A673 (cell line): ENCODE measurements at regions not wholly inside any gene's neighbourhood (a gene's known extent, or its start where the extent isn't known, plus 50 kb on each side); places are given as distances from the start of the nearest gene placed in this dataset.

Experiments
- BruUV-seq: library from RNA; stranded (reverse); fragments of 400-500 nt; replicated peaks from 2 replicates; lab custom pipeline; 2021; lab: Mats Ljungman, UMichigan
- CTCF ChIA-PET: fragments of 300-600 bp; sonication (Branson Sonifier 250); formaldehyde crosslinking; loops from one replicate; lab custom pipeline; 2022; ENCODE audit warnings: antibody characterized with exemption; lab: Charles Lee
- POLR2A ChIA-PET: fragments of 300-600 bp; sonication (Branson Sonifier 250); formaldehyde crosslinking; loops from one replicate; lab custom pipeline; 2022; ENCODE audit warnings: antibody characterized with exemption; ENCODE audit not compliant: low non-redundant PET; lab: Charles Lee
- DNase-seq: peaks from one replicate; pipeline ENCODE4 v3.0.0-alpha.2; 2015; ENCODE audit warnings: low spot score
- H3K27ac ChIP-seq: fragments of 200-600 bp; sonication (generic); 2 replicates; pipeline ENCODE4 v1.5.1; 2016; ENCODE audit warnings: mixed run types, low read depth, mild to moderate bottlenecking, mixed read lengths, antibody characterized with exemption, low read length; ENCODE audit not compliant: poor library complexity, severe bottlenecking
- H3K27me3 ChIP-seq: fragments of 200-600 bp; sonication (generic); replicated peaks from 2 replicates; pipeline ENCODE4 v1.6.1; 2017; ENCODE audit warnings: mixed run types, low read depth, mild to moderate bottlenecking, mixed read lengths, antibody characterized with exemption, low read length; ENCODE audit not compliant: insufficient read depth, poor library complexity
- H3K36me3 ChIP-seq: fragments of 200-600 bp; sonication (generic); 2 replicates; pipeline ENCODE4 v1.6.1; 2016; ENCODE audit warnings: mixed run types, mild to moderate bottlenecking, mixed read lengths, antibody characterized with exemption, low read length; ENCODE audit not compliant: insufficient read depth, poor library complexity, severe bottlenecking
- H3K4me1 ChIP-seq: fragments of 200-600 bp; sonication (generic); 2 replicates; pipeline ENCODE4 v1.6.1; 2017; ENCODE audit warnings: mixed run types, mild to moderate bottlenecking, mixed read lengths, antibody characterized with exemption, low read length; ENCODE audit not compliant: insufficient read depth, poor library complexity, severe bottlenecking
- H3K4me3 ChIP-seq: fragments of 200-600 bp; sonication (generic); 2 replicates; pipeline ENCODE4 v1.5.1; 2016; ENCODE audit warnings: low read depth, mixed run types, mild to moderate bottlenecking, mixed read lengths, low read length; ENCODE audit not compliant: poor library complexity, severe bottlenecking
- H3K9me3 ChIP-seq: fragments of 200-600 bp; sonication (generic); 2 replicates; pipeline ENCODE4 v1.6.1; 2016; ENCODE audit warnings: mixed run types, low read depth, mild to moderate bottlenecking, mixed read lengths, antibody characterized with exemption, low read length; ENCODE audit not compliant: poor library complexity, severe bottlenecking
- CTCF ChIP-seq: fragments of 300-800, 200-600 bp; sonication (generic); conservative IDR thresholded peaks from 2 replicates; pipeline ENCODE4 v1.5.1; 2017; ENCODE audit warnings: low read depth, mild to moderate bottlenecking, antibody characterized with exemption, low read length, moderate library complexity, mixed read lengths
- EZH2 ChIP-seq: fragments of 200-600 bp; sonication (generic); IDR thresholded peaks from 2 replicates; pipeline ENCODE4 v1.6.1; 2017; ENCODE audit warnings: borderline replicate concordance, low read depth, mild to moderate bottlenecking, mixed read lengths, antibody characterized with exemption, low read length; ENCODE audit not compliant: poor library complexity, severe bottlenecking
- intact Hi-C: fragments of 100-400 bp; cut with micrococcal nuclease; formaldehyde crosslinking; loops from one replicate; pipeline ENCODE4 v1.10.0; 2022; ENCODE audit not compliant: unreplicated experiment

GRCh38 chr11:57913715-57914704 is 109.7 kb upstream of the OR9Q1 start:
- no peaks in the 10 kb centered on the region for H3K27me3 ChIP-seq
- no peaks in the 10 kb centered on the region for H3K36me3 ChIP-seq
- H3K9me3 ChIP-seq = no peaks in the 10 kb centered on the region
- TF ChIP-seq CTCF (no peak), EZH2 (no peak)
- no peak for DNase-seq
- H3K4me1 ChIP-seq = no peaks in the 10 kb centered on the region
- intact Hi-C loops = no loop called here
- H3K27ac ChIP-seq = no peak overlapping the region
- no TSS peak for BruUV-seq
- POLR2A ChIA-PET = no interaction called here
- CTCF ChIA-PET = interaction anchor here (0.6 kb wide), 1 partner anchor 17 kb away, joined by 3 read pairs; no protein-coding TSS in a partner anchor
- H3K4me3 ChIP-seq = no peak overlapping the region

- POLR2A ChIA-PET = no interaction called here
- Histone ChIP-seq H3K9me3 (no peaks in the 10 kb centered on the region), H3K27me3 (no peaks in the 10 kb centered on the region), H3K4me3 (no peak overlapping the region), H3K36me3 (no peaks in the 10 kb centered on the region), H3K27ac (no peak overlapping the region), H3K4me1 (no peaks in the 10 kb centered on the region)
- intact Hi-C loops = no loop called here
- TF ChIP-seq CTCF (no peak), EZH2 (no peak)
- no peak for DNase-seq
- BruUV-seq = no TSS peak
- CTCF ChIA-PET = no interaction called here
Measured at GRCh38 chr11:57917632-57918031, 106.0 kb upstream of the OR9Q1 start.

GRCh38 chr11:57920971-57921370 is 102.7 kb upstream of the OR9Q1 start:
- Histone ChIP-seq H3K4me3 (no peak overlapping the region), H3K27ac (no peak overlapping the region), H3K9me3 (no peaks in the 10 kb centered on the region), H3K4me1 (no peaks in the 10 kb centered on the region), H3K27me3 (no peaks in the 10 kb centered on the region), H3K36me3 (no peaks in the 10 kb centered on the region)
- TF ChIP-seq CTCF (no peak), EZH2 (no peak)
- intact Hi-C loops = no loop called here
- CTCF ChIA-PET = no interaction called here
- no TSS peak for BruUV-seq
- POLR2A ChIA-PET = no interaction called here
- DNase-seq = no peak
